ENCODE measurements at regions not wholly inside any gene's neighbourhood (a gene's known extent, or its start where the extent isn't known, plus 50 kb on each side); places are given as distances from the start of the nearest gene placed in this dataset.
A peak's percentile ranks its signal among the peaks of the same experiment; 100 is the strongest.
"Not testable (repeated sequence)": the region's sequence is repeated elsewhere in the genome, so short reads cannot be mapped to it uniquely, and the experiment has no call there.

DNA sequence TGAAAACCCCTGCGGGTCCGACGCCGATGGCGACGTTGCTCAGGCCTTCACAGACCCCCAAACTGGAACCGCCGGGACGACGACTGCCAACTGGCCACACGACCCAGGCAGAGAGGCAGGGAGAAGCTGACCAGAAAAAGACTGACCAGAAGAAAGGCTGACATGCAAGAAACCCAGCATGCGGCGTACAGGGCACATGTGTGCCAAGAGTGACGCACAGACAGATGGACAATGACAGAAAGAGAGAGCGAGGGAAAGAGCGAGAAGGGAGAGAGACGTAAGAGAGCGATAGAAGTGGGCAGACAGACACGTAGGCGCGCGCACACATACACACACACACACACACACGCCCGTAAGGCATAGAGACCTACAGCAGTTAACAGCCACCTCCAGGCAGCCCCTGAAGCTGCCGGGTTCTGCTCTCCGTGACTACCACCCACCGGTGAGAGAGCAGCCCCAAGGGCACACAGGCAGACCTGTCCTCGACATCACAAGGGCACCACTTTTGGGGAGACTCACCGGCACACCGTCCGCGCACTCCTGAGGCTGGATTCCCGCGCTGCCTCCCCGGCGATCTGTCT, 67.2 kb upstream of the ZNF527 start:
- no peak for DNase-seq

DNA sequence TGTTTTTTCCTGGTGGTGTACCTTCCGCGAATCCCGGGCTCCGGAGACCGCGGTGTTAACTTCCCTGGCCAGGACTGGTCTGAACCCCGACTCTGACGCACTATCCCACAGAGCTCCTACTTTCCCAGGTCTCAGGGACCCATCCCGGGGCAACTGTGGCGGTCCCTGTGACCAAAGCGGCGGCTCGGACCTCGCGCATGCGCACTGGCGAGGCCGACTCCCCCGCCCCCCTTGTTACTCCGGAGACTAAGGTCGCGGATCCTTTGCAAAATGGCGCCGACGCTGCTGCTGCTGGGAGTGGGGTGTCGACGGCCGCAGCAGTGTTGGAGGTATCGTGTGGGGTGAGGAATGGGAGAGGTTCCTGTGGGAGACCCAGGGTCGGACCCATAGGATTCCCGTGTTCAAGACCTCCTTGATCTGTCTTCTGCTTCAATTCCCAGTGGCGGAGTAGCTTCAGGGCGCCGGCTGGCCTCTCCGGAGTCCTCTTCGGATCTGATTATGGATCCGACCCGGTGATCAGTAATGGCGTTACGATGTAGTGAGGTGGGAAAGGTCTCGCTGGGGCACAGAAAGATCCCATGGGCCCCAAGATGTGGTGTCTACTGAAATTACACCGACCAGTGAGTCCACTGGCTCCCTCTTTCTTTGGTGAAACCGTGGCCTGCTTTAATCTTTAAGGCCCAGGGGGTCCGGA, 66.6 kb upstream of the ZNF527 start:
- no peak for DNase-seq

GRCh38 chr19:37304884-37305255, 66.0 kb upstream of the ZNF527 start:
- DNase-seq: no peak

DNA sequence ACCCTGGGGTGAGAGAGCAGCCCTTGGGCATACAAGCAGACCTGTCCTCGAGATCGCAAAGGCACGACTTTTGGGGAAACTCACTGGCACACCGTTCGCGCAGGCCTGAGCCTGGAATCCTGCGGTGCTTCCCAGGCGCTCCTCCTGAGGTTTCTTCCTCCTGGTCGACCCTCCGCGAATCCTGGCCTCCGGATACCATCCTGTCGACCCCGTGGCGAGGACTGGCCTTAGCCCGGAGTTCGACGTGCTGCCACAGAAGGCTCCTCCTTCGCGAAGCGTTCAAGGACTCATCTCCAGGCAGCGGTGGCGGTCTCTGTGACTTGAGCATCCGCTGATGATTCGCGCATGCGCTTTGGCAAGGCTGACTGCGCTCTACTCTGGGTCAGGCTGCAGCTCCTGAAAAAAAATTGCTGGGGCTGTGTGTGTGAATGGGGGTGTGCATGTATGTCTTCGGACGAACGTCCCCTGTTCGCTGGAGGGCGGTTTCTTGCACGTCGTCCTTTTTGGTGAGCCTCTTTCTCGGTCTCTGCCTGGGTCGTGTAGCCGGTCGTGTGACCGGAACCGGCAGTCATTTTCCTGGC, 64.4 kb upstream of the ZNF527 start:
- no peak for DNase-seq

- DNase-seq: no peak
These were observed 60.9 kb upstream of the ZNF527 start for GRCh38 chr19:37309834-37310575.

- peak in 1 of 2 donors; percentile 0 for DNase-seq
These were observed 58.2 kb upstream of the ZNF527 start for GRCh38 chr19:37312531-37313334.

DNA sequence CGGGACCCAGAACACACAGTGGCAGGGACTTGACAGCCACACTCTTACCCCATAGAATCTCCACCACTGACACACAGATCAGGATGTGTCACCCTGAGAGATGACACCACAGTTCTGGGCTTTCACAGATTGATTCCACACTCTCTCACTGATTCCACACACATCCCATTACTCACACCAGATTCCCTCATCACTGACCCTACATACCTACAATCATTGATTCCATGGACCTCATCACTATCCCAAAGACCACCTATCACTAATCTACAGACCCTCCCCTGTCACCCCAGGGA, 57.6 kb upstream of the ZNF527 start:
- no peak for DNase-seq

DNA sequence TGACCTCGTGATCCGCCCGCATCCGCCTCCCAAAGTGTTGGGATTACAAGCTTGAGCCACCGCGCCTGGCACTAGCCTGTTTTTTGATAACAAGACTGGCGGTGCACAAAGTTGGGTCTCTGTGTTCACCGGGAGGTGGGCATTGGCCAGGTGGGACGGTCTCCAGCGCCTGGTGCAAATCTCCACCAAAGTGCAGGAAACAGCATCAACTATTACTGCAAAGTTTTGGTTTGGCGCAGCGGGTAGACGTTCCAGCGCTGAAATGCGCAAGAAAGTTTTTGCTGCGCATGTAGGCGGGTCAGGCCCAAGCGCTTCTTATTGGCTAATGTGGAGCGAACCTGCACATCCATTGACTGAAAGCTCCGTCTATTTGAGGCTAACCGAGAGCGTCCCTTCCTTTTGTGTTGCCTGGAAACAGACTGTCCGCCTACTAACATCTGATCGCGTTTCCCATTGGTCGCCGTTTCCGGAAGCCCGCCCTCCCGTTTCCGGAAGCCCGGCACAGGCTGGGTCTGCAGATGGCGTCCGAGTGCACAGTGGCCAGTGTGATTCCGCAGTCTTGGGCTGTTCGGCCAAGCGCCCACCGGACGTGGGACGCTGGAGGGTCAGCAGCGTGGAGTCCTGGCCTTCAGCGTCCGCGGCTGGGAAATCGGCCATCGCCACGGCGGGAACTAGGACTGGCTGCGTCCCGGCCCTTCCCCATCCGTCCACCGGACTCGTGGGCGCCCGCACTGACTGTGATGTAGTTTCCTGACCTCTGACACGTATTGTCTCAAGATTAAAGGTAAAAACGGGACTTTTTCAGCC, 53.3 kb upstream of the ZNF527 start:
- peak; percentile 82 to 99 for DNase-seq

DNA sequence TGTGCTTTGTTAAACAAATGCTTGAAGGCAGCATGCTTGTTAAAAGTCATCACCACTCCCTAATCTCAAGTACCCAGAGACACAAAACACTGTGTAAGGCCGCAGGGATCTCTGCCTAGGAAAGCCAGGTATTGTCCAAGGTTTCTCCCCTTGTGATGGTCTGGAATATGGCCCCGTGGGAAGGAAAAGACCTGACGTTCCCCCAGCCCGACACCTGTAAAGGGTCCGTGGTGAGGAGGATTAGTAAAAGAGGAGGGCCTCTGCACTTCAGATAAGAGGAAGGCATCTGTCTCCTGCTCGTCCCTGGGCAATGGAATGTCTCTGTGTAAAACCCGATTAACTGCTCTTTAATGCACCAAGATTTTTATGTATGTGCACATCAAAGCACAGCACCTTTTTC, 49.9 kb upstream of the ZNF527 start:
- DNase-seq: not testable (repeated sequence)
